ENCODE measurements at regions not wholly inside any gene's neighbourhood (a gene's known extent, or its start where the extent isn't known, plus 50 kb on each side); places are given as distances from the start of the nearest gene placed in this dataset.

DNA sequence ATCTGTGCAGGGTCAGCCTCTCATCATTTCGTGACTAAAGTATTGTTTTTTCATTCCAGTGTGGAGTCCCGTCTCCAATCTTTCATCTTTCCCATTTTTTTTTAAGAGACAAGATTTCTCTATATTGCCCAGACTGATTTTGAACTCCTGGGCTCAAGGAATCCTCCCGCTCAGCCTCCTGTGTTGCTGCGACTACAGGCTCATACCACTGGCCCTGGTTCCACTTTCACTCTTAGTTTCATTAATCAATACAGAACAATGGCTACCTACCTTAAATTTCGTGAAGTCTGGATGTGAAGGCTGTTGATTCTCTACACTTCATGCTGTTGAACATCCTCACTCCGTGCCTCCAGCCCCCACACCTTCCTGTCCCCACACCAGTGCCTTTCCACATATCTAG lies 97.7 kb upstream of the GREM2 start:
- TF ChIP-seq, protein P1, sequence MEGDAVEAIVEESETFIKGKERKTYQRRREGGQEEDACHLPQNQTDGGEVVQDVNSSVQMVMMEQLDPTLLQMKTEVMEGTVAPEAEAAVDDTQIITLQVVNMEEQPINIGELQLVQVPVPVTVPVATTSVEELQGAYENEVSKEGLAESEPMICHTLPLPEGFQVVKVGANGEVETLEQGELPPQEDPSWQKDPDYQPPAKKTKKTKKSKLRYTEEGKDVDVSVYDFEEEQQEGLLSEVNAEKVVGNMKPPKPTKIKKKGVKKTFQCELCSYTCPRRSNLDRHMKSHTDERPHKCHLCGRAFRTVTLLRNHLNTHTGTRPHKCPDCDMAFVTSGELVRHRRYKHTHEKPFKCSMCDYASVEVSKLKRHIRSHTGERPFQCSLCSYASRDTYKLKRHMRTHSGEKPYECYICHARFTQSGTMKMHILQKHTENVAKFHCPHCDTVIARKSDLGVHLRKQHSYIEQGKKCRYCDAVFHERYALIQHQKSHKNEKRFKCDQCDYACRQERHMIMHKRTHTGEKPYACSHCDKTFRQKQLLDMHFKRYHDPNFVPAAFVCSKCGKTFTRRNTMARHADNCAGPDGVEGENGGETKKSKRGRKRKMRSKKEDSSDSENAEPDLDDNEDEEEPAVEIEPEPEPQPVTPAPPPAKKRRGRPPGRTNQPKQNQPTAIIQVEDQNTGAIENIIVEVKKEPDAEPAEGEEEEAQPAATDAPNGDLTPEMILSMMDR (IDR thresholded peaks at IDR 0.05; ENCODE audit: low read depth, low read length), result no peak
- no peak overlapping the region for H3K4me3 ChIP-seq (ENCODE audit: low read depth, low read length)

DNA sequence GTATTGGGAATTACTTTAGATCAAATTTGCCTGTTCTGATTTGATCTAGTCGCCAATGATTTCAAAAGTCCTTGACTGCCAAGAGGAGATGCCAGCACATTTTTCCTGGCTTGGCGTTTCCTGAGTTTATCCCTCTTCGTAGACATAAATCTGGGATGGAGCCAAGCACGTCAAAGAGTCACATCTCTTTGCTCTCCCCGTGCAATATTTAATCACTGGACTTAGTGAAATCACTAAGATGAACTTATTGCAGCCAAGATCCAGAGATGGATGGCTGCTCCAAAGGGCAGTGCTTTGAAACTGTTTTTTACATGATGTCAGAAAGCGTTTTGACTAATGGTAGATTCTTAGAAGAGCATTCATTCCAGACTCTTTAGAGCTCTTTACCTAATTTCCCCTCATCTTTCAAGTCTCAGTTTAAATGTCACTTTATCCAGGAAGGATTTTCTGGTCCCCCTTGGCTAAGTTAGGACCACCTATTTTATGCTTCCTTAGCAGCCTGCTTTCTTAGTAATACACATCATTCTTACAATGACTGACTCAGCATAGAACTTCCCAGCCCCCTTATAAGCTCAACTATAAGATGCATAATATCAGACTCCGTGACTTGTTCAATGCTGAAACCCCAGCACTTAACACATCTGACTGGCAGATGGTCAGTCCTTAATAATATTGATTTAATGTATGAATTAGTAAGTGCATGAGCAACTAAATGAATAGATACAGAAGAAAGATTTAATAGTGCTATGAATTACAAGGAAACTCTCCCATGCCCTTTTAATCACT lies 94.4 kb upstream of the GREM2 start:
- TF ChIP-seq, protein P1 (IDR thresholded peaks at IDR 0.05; ENCODE audit: low read depth, low read length), result no peak
- no peak overlapping the region for H3K4me3 ChIP-seq (ENCODE audit: low read depth, low read length)

- no peak overlapping the region for H3K4me3 ChIP-seq (ENCODE audit: low read depth, low read length)
- TF ChIP-seq, protein P1 (IDR thresholded peaks at IDR 0.05; ENCODE audit: low read depth, low read length), result no peak
These were observed 93.6 kb upstream of the GREM2 start for GRCh38 chr1:240705579-240705978.

DNA sequence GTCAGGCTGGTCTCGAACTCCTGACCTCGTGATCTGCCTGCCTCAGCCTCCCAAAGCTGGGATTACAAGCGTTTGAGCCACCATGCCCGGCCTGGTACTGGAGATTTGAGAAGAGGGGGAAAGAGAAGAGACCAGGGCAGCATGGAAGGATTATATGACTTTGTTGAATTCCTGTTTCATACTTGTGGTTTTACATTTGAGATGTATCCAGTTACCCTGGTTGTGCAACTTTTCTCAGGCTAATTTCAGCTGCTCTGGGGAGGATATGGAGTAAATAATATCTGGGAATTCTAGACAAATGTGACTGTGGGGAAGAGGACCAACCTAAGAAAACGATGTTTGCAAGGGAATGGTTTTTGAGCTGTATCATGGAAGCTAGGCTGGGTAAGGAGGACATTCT lies 89.5 kb upstream of the GREM2 start:
- TF ChIP-seq, protein P1 (IDR thresholded peaks at IDR 0.05; ENCODE audit: low read depth, low read length), result no peak
- no peak overlapping the region for H3K4me3 ChIP-seq (ENCODE audit: low read depth, low read length)

DNA sequence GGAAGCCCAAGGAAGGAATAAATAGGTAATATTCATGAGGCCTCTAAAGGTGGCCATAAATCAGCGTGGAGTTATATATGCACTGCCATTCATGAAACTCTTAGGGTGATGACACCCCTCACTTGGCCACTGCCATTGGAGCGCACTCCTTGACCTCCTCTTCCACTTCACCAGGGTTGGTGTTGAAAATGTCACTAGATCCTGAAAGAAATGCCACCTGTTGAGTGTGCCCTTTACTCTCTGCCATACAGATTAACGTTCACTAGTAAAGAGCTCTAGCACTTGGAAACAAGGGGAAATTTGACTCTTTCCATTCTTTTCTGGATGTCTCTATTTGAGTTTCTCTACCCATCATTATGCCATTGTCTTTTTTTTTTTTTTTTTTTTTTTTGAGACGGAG lies 83.5 kb upstream of the GREM2 start:
- H3K4me3 ChIP-seq (ENCODE audit: low read depth, low read length), result no peak overlapping the region
- TF ChIP-seq, protein P1 (IDR thresholded peaks at IDR 0.05; ENCODE audit: low read depth, low read length), result no peak

GRCh38 chr1:240693844-240694243 lies 81.9 kb upstream of the GREM2 start:
- TF ChIP-seq, protein P1 (IDR thresholded peaks at IDR 0.05; ENCODE audit: low read depth, low read length), result no peak
- no peak overlapping the region for H3K4me3 ChIP-seq (ENCODE audit: low read depth, low read length)

DNA sequence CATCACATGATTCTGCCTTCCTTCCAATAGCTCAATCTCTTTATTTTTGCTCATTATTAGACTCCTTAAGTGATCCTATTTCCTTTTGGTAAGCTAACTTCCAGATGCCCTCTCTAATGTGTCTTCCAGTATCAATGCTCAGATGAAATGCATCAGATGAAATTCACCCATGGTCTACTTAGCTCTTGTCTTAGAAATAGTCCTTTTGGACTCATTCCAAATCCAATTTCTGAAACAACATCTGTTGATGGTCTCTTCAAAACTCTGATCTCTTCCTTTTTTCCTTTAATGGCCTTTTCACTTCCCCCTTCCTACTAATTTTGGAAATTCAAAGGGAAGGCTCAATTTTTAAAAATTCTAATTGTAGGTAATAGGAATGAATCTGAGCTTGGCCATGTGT lies 81.1 kb upstream of the GREM2 start:
- no peak overlapping the region for H3K4me3 ChIP-seq (ENCODE audit: low read depth, low read length)
- TF ChIP-seq, protein P1 (IDR thresholded peaks at IDR 0.05; ENCODE audit: low read depth, low read length), result no peak
